Motor neuron (in vitro differentiated cells): ENCODE measurements at regions not wholly inside any gene's neighbourhood (a gene's known extent, or its start where the extent isn't known, plus 50 kb on each side); places are given as distances from the start of the nearest gene placed in this dataset.
"Not testable (repeated sequence)": the region's sequence is repeated elsewhere in the genome, so short reads cannot be mapped to it uniquely, and the experiment has no call there.

Experiments
- ATAC-seq, 8 experiments: fragments of 200-7000 bp; cut with Tn5 transposase; replicated peaks in 6 of 8; 2 replicates each; pipeline ENCODE4 v1.8.0; 2021; ENCODE audit warnings: mild to moderate bottlenecking in 8 of 8, moderate library complexity in 8 of 8
- H3K27ac ChIP-seq, 2 donors: fragments of 250-450 bp; sonication (Bioruptor Pico); 2 replicates each; pipeline ENCODE4 v1.9.0; 2021; ENCODE audit warnings: antibody characterized with exemption in 2 of 2, mild to moderate bottlenecking in 2 of 2, moderate library complexity in 1 of 2
- H3K4me1 ChIP-seq, 2 donors: fragments of 250-450 bp; sonication (Bioruptor Pico); replicated peaks in 1 of 2; 2 replicates each; pipeline ENCODE4 v1.6.1; 2021; ENCODE audit warnings: antibody characterized with exemption in 2 of 2, mild to moderate bottlenecking in 2 of 2, moderate library complexity in 1 of 2
- H3K4me3 ChIP-seq, 5 donors: fragments of 250-450 bp; sonication (Bioruptor Pico); 2 replicates each; pipeline ENCODE4 v1.9.0; 2021; ENCODE audit warnings: antibody characterized with exemption in 5 of 5, mild to moderate bottlenecking in 5 of 5, moderate library complexity in 4 of 5
- WGBS, 10 experiments: fragments of 450-650 bp; shearing (Covaris generic); methylation state at CpG; one replicate each; pipeline ENCODE4 v1.0.0; 2022; 5-methylcytosine and 5-hydroxymethylcytosine counted together
- in situ Hi-C, 9 experiments: fragments of 400-800 bp; cut with MboI; loops; one replicate each; pipeline ENCODE4 v1.15.0; 2021; ENCODE audit warnings: low sequenced_read_pairs in 9 of 9, low pct_unique_long_range_greater_than_20kb in 2 of 9; ENCODE audit not compliant: unreplicated experiment in 9 of 9

DNA sequence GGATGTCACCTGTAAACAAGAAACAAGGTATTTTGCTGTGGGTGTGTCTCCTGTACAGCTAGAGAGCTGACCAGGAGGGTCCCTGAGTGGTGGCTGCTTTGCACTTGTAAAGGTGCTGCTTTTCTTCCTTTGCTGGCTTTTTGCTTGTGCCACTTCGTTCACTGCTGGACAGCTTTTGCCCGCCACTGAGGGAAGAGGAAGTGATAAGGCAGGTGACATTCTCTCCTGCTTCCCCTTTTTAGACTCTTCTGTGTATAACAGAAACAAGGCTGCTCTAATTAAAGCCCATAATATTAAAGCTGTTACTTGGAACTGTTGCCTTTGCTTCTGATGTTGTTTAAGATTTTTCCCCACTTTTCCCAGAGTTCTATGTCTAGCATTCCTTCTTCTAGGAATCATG, 218.6 kb upstream of the TSPY4 start:
- in situ Hi-C loops = no loop called here

GRCh38 chrY:9124623-9125022, 212.6 kb upstream of the TSPY4 start:
- in situ Hi-C loops = no loop called here
- Histone ChIP-seq H3K4me1 (no peaks in the 10 kb centered on the region), H3K4me3 (no peak overlapping the region), H3K27ac (no peak overlapping the region)
- WGBS, 10 experiments = no CpG with 5 or more reads among the region's 7 CpGs
- ATAC-seq = no peak

More for the DNA sequence above, 218.6 kb upstream of the TSPY4 start:
- no peaks in the 10 kb centered on the region for H3K4me1 ChIP-seq
- 20 to 100% (median 100%) methylated on average over 1 to 2 of the region's 2 CpGs; no CpG with 5 or more reads in 7 of the 10 experiments for WGBS, 10 experiments
- H3K4me3 ChIP-seq = no peak overlapping the region
- no peak overlapping the region for H3K27ac ChIP-seq
- ATAC-seq = no peak

DNA sequence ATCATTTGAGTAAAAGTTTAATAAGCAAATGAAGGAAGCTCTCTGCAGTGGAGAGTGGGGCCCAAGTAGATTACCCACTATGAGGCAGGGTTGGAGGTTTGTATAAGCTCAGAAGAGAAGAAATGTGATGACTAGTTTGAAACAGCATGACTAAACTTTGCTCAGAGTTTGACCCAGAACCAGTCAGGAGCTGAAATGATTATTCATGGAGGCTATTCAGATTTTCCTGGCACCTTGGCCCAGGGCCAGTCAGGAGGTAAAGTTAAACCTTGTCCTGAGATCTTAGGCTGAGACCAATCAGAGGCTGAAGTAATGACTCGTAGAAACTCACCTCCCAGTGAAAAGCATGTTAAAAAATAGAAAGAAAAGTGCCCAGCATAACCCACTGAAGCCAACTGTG, 210.7 kb upstream of the TSPY4 start:
- H3K4me3 ChIP-seq = no peak overlapping the region
- in situ Hi-C loops = no loop called here
- H3K27ac ChIP-seq = no peak overlapping the region
- no CpG with 5 or more reads among the region's 1 CpG for WGBS, 10 experiments
- no peaks in the 10 kb centered on the region for H3K4me1 ChIP-seq
- ATAC-seq = peak in 1 of 8 experiments; percentile 81

DNA sequence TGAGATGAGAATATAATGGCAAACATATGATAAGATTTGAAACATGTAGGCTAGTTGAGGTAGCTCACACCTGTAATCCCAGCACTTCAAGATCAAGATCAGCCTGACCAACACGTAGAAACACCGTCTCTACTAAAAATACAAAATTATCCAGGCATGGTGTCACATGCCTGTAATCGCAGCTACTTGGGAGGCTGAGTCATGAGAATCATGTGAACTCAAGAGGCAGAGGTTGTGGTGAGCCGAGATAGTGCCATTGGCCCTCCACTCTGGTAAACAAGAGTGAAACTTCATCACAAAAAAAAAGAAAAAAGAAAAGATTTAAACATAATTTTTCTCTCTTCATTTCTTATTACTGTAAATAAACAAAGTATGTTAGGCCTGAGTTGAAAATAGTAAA, 193.9 kb upstream of the TSPY4 start:
- no CpG with 5 or more reads among the region's 4 CpGs for WGBS, 10 experiments
- H3K4me3 ChIP-seq, in situ Hi-C loops, ATAC-seq, H3K27ac ChIP-seq, H3K4me1 ChIP-seq: not testable (repeated sequence)

DNA sequence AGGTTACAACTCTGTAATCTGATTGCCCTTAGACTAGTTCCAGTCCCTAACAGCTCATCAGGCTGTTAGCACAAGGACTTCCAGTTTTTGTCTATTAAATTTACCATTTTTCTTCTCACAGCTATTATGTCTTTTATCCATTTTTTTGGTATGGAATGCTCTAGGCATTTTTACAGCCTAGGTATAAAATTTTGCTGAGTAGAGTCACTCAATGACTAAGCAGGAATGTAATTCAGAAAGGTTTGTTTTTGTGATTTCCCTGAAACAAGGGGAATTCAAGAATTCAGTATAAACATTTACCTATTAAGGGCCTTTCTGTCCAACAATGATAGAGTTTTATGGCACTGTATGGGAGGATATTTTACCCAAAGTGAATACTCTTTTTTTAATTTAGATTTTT, 182.7 kb upstream of the TSPY4 start:
- H3K4me3 ChIP-seq, H3K4me1 ChIP-seq, ATAC-seq, in situ Hi-C loops, H3K27ac ChIP-seq: not testable (repeated sequence)

DNA sequence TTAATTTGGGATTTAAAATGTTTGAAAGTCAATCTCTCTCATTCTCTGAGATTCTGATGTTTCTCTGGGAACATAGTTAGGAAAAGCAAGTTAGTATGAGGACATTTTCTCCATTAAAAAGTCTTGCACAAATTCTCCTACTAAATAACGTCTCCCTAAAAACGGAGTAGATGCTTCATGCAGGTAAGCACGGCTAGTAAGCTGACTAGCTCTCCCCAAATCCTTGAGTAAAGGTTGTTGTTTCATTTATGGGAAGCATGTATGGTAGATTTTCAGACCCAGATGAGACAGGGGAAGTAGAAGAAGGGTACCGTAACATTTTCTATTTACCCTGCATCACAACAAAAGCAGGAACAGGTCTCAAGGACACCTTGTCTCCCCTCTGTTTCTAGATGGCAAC, 181.5 kb upstream of the TSPY4 start:
- ATAC-seq = no peak
- H3K27ac ChIP-seq = no peak overlapping the region
- H3K4me1 ChIP-seq = no peaks in the 10 kb centered on the region
- in situ Hi-C loops = no loop called here
- WGBS, 10 experiments = 71% methylated on average over 1 of the region's 4 CpGs; no CpG with 5 or more reads in 9 of the 10 experiments
- no peak overlapping the region for H3K4me3 ChIP-seq

GRCh38 chrY:9158616-9159015, 178.6 kb upstream of the TSPY4 start:
- in situ Hi-C loops = no loop called here
- 33% methylated on average over 1 of the region's 1 CpG; no CpG with 5 or more reads in 9 of the 10 experiments for WGBS, 10 experiments
- H3K4me3 ChIP-seq = no peak overlapping the region
- ATAC-seq = no peak
- no peaks in the 10 kb centered on the region for H3K4me1 ChIP-seq
- H3K27ac ChIP-seq = no peak overlapping the region

DNA sequence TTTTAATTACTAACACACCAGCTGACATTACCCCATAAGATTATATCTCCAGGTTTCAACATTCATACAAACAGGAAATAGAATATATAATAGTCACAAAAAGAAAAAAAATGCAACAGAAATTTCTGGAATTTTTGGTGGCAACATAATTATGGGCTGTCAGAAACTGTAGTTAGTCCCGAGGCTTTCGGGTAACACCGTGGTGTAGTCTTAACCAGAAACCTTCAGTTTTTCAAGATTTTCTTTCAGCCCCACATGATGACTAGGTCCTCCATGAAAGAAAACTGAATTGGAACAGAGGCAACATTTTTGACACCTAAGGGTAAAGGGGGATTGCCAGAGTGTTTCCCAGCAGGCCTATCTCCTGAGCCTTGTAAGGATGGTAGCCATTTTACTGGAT, 176.9 kb upstream of the TSPY4 start:
- H3K4me1 ChIP-seq, in situ Hi-C loops, H3K4me3 ChIP-seq, H3K27ac ChIP-seq, ATAC-seq: not testable (repeated sequence)
- WGBS, 10 experiments = 7% methylated on average over 3 of the region's 3 CpGs; no CpG with 5 or more reads in 9 of the 10 experiments

DNA sequence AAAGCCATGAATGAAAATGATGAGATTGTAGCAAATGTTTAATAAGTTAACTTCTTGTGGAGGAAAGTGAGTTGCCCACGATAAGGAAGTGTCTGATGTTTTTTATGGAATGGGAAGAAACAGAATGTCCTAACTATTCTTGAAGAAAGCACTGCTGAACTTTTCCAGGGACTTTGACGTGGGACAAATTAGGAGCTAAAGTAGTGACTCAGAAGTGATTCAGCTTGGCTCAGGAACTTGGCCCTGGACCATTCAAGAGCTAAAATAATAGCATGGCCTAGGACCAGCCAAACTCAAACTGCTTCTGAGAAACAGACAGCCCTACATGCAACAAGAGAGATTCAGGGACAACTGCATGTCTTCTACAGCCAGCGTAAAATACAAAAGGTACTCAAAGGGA, 176.3 kb upstream of the TSPY4 start:
- H3K4me3 ChIP-seq, in situ Hi-C loops, H3K27ac ChIP-seq, H3K4me1 ChIP-seq, ATAC-seq: not testable (repeated sequence)
- WGBS, 10 experiments = no CpG with 5 or more reads among the region's 3 CpGs

- H3K27ac ChIP-seq, in situ Hi-C loops, H3K4me1 ChIP-seq, H3K4me3 ChIP-seq, ATAC-seq: not testable (repeated sequence)
These were observed 175.3 kb upstream of the TSPY4 start for GRCh38 chrY:9161990-9162389.

GRCh38 chrY:9162424-9162823, 174.8 kb upstream of the TSPY4 start:
- H3K4me3 ChIP-seq, in situ Hi-C loops, H3K27ac ChIP-seq, H3K4me1 ChIP-seq, ATAC-seq: not testable (repeated sequence)

DNA sequence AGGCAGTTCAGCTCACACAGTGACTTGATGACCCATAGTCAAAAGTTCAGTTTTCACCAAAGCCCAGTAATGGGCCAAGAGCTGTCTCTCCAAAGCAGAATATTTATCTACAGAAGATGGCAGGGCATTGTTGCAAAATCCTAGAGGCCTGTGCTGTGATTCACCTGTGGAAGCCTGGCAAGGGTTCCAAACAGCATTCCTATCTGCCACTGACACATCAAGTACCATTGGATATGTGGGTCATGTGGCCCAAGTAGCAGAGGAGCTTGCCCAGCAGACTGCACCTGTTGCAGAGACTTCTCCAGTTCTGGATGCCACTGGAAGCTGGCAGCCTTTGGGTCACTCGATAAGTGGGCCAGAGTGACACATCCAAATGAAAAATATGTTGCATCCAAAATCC, 159.6 kb upstream of the TSPY4 start:
- ATAC-seq, H3K4me1 ChIP-seq, H3K27ac ChIP-seq, H3K4me3 ChIP-seq, in situ Hi-C loops: not testable (repeated sequence)
- WGBS, 10 experiments = no CpG with 5 or more reads among the region's 1 CpG

GRCh38 chrY:9184827-9185226, 152.4 kb upstream of the TSPY4 start:
- in situ Hi-C loops, ATAC-seq: not testable (repeated sequence)
- 20 to 29% methylated on average over 1 of the region's 2 CpGs; no CpG with 5 or more reads in 8 of the 10 experiments for WGBS, 10 experiments

DNA sequence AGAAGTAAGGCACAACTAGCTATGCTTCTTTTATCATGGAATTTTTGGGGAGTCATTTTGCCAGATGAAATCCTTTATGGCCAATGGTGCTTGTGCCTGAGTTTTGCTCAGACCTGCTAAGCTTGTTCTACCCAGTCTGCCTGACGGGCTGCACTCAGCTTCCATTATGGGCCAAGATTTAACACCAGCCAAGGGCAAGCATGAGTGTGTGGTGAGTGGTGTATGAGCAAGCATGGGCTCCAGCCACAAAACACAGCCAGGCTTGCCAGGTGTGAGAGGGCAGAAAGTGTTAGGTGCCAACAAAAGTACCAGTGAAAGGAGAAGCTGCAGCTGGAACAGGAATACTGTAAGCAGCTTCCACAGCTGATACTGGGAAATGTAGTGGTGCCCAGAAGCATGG, 130.2 kb upstream of the TSPY4 start:
- H3K27ac ChIP-seq, H3K4me3 ChIP-seq, ATAC-seq, H3K4me1 ChIP-seq, in situ Hi-C loops: not testable (repeated sequence)
- WGBS, 10 experiments = no CpG with 5 or more reads among the region's 1 CpG

More at GRCh38 chrY:9184827-9185226, 152.4 kb upstream of the TSPY4 start:
- H3K4me1 ChIP-seq, H3K27ac ChIP-seq, H3K4me3 ChIP-seq: not testable (repeated sequence)

DNA sequence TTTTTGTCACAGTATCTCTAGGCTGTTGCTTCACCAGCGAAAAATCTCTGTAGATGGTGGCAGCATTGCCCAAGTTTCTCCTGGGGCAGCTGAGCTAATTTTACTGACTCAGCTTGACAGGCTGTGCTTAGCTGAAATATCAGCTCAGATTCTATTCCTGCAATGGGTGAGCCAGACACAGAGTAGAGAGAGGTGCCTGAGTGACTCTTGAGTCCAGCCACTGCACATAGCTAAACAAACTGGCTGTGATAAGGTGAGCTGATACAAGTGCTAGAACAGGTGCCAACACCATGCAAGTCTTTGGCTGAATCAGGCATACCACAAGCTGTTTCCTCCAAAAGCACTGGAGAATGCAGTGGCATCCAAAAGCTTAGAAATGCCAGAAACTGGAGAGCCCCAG, 110.9 kb upstream of the TSPY4 start:
- no CpG with 5 or more reads among the region's 1 CpG for WGBS, 10 experiments
- ATAC-seq = no peak
- in situ Hi-C loops = no loop called here
- Histone ChIP-seq H3K27ac (no peak overlapping the region), H3K4me1 (no peaks in the 10 kb centered on the region), H3K4me3 (no peak overlapping the region)
